ENCODE measurements at regions not wholly inside any gene's neighbourhood (a gene's known extent, or its start where the extent isn't known, plus 50 kb on each side); places are given as distances from the start of the nearest gene placed in this dataset.

GRCh38 chr18:76771192-76771799, 51.1 kb upstream of the ZNF236 start:
- no peak for DNase-seq

GRCh38 chr18:76767954-76768353, 54.4 kb upstream of the ZNF236 start:
- DNase-seq: no peak

- no peak for DNase-seq
These were observed 55.9 kb upstream of the ZNF236 start for GRCh38 chr18:76766429-76766828.

GRCh38 chr18:76765649-76766048, 56.7 kb upstream of the ZNF236 start:
- DNase-seq: no peak

GRCh38 chr18:76764291-76764901, 58.0 kb upstream of the ZNF236 start:
- DNase-seq: no peak

GRCh38 chr18:76759056-76759455, 63.3 kb upstream of the ZNF236 start:
- DNase-seq: no peak

GRCh38 chr18:76757925-76758324, 64.4 kb upstream of the ZNF236 start:
- no peak for DNase-seq

- DNase-seq: no peak
These were observed 65.0 kb upstream of the ZNF236 start for GRCh38 chr18:76757335-76757734.

- DNase-seq: no peak
These were observed 65.7 kb upstream of the ZNF236 start for GRCh38 chr18:76756531-76757253.

- no peak for DNase-seq
These were observed 68.0 kb upstream of the ZNF236 start for GRCh38 chr18:76754351-76754750.

GRCh38 chr18:76752400-76752799, 70.0 kb upstream of the ZNF236 start:
- DNase-seq: no peak

- DNase-seq: no peak
These were observed 71.2 kb upstream of the ZNF236 start for GRCh38 chr18:76750917-76751890.

- no peak for DNase-seq
These were observed 72.1 kb upstream of the ZNF236 start for GRCh38 chr18:76750269-76750668.

- no peak for DNase-seq
These were observed 74.7 kb upstream of the ZNF236 start for GRCh38 chr18:76747676-76748075.

GRCh38 chr18:76741346-76741745, 81.0 kb upstream of the ZNF236 start:
- DNase-seq: no peak

- DNase-seq: no peak
These were observed 86.0 kb upstream of the ZNF236 start for GRCh38 chr18:76736309-76736708.

- no peak for DNase-seq
These were observed 91.5 kb upstream of the ZNF236 start for GRCh38 chr18:76730901-76731300.

- DNase-seq: no peak
These were observed 94.8 kb upstream of the ZNF236 start for GRCh38 chr18:76727589-76727988.

GRCh38 chr18:76725445-76725844, 96.9 kb upstream of the ZNF236 start:
- DNase-seq: no peak

GRCh38 chr18:76722224-76723061, 99.9 kb upstream of the ZNF236 start:
- no peak for DNase-seq

GRCh38 chr18:76721207-76721996, 101.0 kb upstream of the ZNF236 start:
- DNase-seq: no peak
